ENCODE measurements at regions not wholly inside any gene's neighbourhood (a gene's known extent, or its start where the extent isn't known, plus 50 kb on each side); places are given as distances from the start of the nearest gene placed in this dataset.
"Not testable (repeated sequence)": the region's sequence is repeated elsewhere in the genome, so short reads cannot be mapped to it uniquely, and the experiment has no call there.

DNA sequence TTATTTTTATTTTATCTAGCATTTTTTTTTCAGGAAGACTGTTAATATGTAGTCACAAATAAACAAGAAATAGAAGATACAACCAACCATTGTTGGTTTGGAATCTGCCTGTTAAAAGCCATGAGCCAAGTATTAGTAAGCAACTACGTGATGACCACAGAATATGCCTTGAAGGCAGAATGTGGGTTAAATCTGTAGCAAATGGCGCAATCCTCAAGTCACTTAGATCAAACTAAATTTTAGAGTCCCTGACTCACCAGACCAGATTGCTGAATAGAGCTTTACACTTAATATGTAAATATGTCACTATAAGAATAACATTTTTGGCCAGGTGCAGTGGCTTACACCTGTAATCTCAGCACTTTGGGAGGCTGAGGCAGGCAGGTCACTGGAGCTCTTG, 800.1 kb upstream of the CITED2 start:
- Histone ChIP-seq H2AFZ (ENCODE audit: low read depth, low read length) (no peak overlapping the region), H3K36me3 (ENCODE audit: insufficient read depth, low read length) (no peaks in the 10 kb centered on the region), H3K9me3 (ENCODE audit: low read length) (no peaks in the 10 kb centered on the region), H3K27me3 (ENCODE audit: insufficient read depth, low read length) (no peaks in the 10 kb centered on the region), H3K4me3 (ENCODE audit: low read length) (no peak overlapping the region), H3K4me1 (ENCODE audit: insufficient read depth, low read length) (no peaks in the 10 kb centered on the region)

GRCh38 chr6:140168365-140168764, 793.9 kb upstream of the CITED2 start:
- Histone ChIP-seq H3K4me1 (ENCODE audit: insufficient read depth, low read length) (no peaks in the 10 kb centered on the region), H3K36me3 (ENCODE audit: insufficient read depth, low read length) (no peaks in the 10 kb centered on the region), H3K4me3 (ENCODE audit: low read length) (no peak overlapping the region), H3K9me3 (ENCODE audit: low read length) (no peaks in the 10 kb centered on the region), H3K27me3 (ENCODE audit: insufficient read depth, low read length) (no peaks in the 10 kb centered on the region), H2AFZ (ENCODE audit: low read depth, low read length) (no peak overlapping the region)

DNA sequence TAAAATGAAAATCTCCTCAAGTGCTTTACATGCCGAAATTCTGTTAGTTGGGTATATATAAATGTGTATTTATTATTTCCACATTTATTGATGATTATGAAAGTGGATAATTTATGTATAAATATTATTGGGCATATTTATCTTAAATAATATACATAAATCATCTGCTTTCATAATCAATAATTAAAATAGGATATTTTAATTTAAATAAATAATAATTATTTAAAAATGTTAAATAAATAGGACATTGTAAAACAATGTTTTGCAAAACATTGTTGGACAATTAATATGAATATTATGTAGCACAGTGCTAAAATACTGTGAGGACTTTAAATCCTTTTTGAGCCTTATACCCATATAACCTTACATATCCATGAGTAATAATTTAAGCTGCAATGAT, 786.5 kb upstream of the CITED2 start:
- H3K27me3 ChIP-seq (ENCODE audit: insufficient read depth, low read length), result no peaks in the 10 kb centered on the region
- H3K4me3 ChIP-seq (ENCODE audit: low read length), result no peak overlapping the region
- no peaks in the 10 kb centered on the region for H3K36me3 ChIP-seq (ENCODE audit: insufficient read depth, low read length)
- no peaks in the 10 kb centered on the region for H3K9me3 ChIP-seq (ENCODE audit: low read length)
- H3K4me1 ChIP-seq (ENCODE audit: insufficient read depth, low read length), result no peaks in the 10 kb centered on the region
- H2AFZ ChIP-seq (ENCODE audit: low read depth, low read length), result no peak overlapping the region

GRCh38 chr6:140160494-140160893, 786.0 kb upstream of the CITED2 start:
- H3K4me1 ChIP-seq (ENCODE audit: insufficient read depth, low read length), result no peaks in the 10 kb centered on the region
- H3K9me3 ChIP-seq (ENCODE audit: low read length), result no peaks in the 10 kb centered on the region
- H3K4me3 ChIP-seq (ENCODE audit: low read length), result no peak overlapping the region
- H3K36me3 ChIP-seq (ENCODE audit: insufficient read depth, low read length), result no peaks in the 10 kb centered on the region
- no peaks in the 10 kb centered on the region for H3K27me3 ChIP-seq (ENCODE audit: insufficient read depth, low read length)
- no peak overlapping the region for H2AFZ ChIP-seq (ENCODE audit: low read depth, low read length)

DNA sequence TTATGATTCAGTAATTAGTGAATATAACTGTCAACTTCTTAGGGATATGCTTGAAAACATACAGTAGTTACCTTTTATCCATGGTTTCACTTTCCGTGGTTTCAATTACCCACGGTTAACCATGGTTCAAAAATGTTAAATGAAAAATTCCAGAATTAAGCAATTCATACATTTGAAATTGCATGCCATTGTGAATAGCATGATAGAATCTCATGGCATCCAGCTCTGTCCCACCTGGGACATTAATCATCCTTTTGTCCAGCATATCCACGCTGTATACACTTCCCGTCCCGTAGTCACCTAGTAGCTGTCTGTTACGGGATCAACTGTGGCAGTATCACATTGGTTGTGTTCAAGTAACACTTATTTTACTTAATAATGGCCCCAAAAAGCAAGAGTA, 781.7 kb upstream of the CITED2 start:
- Histone ChIP-seq H3K4me3 (ENCODE audit: low read length) (no peak overlapping the region), H2AFZ (ENCODE audit: low read depth, low read length) (no peak overlapping the region), H3K27me3 (ENCODE audit: insufficient read depth, low read length) (no peaks in the 10 kb centered on the region), H3K4me1 (ENCODE audit: insufficient read depth, low read length) (no peaks in the 10 kb centered on the region), H3K9me3 (ENCODE audit: low read length) (no peaks in the 10 kb centered on the region), H3K36me3 (ENCODE audit: insufficient read depth, low read length) (no peaks in the 10 kb centered on the region)

DNA sequence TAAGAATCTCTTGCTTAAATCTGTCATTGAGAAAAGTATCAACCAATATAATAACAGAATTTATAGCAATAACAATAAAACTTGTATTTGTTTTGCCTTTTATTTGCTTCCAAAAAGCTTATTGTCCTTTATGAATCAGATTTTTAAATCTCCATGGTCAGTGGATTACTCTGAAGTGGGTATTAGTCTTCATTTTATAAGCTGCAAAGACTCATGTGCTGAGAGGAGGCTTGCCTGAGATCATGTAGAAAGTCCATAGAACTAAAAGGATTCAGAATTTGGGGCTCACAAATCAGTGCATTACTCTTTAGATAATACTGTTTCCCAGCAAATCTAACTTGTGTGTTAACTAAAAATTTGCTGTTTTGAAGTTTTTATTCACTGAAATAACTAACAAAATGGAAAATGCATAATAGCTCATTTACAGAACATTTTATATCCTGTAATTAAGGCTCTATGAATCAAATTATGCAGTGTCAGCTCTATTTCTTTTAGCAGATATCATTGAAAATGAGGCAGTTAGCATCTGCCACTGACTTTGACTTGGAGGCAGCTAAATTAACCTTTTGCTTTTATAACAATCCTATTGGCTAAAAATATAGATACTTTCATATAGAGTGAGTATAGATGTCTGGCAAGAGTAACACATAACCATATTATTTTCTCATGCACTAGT, 781.1 kb upstream of the CITED2 start:
- H3K9me3 ChIP-seq (ENCODE audit: low read length), result no peaks in the 10 kb centered on the region
- no peak overlapping the region for H2AFZ ChIP-seq (ENCODE audit: low read depth, low read length)
- H3K27me3 ChIP-seq (ENCODE audit: insufficient read depth, low read length), result no peaks in the 10 kb centered on the region
- H3K4me1 ChIP-seq (ENCODE audit: insufficient read depth, low read length), result no peaks in the 10 kb centered on the region
- no peaks in the 10 kb centered on the region for H3K36me3 ChIP-seq (ENCODE audit: insufficient read depth, low read length)
- no peak overlapping the region for H3K4me3 ChIP-seq (ENCODE audit: low read length)

- Histone ChIP-seq H3K36me3 (ENCODE audit: insufficient read depth, low read length) (no peaks in the 10 kb centered on the region), H3K9me3 (ENCODE audit: low read length) (no peaks in the 10 kb centered on the region), H3K27me3 (ENCODE audit: insufficient read depth, low read length) (no peaks in the 10 kb centered on the region), H2AFZ (ENCODE audit: low read depth, low read length) (no peak overlapping the region), H3K4me3 (ENCODE audit: low read length) (no peak overlapping the region), H3K4me1 (ENCODE audit: insufficient read depth, low read length) (no peaks in the 10 kb centered on the region)
Observed at GRCh38 chr6:140153703-140154102, 779.3 kb upstream of the CITED2 start.

DNA sequence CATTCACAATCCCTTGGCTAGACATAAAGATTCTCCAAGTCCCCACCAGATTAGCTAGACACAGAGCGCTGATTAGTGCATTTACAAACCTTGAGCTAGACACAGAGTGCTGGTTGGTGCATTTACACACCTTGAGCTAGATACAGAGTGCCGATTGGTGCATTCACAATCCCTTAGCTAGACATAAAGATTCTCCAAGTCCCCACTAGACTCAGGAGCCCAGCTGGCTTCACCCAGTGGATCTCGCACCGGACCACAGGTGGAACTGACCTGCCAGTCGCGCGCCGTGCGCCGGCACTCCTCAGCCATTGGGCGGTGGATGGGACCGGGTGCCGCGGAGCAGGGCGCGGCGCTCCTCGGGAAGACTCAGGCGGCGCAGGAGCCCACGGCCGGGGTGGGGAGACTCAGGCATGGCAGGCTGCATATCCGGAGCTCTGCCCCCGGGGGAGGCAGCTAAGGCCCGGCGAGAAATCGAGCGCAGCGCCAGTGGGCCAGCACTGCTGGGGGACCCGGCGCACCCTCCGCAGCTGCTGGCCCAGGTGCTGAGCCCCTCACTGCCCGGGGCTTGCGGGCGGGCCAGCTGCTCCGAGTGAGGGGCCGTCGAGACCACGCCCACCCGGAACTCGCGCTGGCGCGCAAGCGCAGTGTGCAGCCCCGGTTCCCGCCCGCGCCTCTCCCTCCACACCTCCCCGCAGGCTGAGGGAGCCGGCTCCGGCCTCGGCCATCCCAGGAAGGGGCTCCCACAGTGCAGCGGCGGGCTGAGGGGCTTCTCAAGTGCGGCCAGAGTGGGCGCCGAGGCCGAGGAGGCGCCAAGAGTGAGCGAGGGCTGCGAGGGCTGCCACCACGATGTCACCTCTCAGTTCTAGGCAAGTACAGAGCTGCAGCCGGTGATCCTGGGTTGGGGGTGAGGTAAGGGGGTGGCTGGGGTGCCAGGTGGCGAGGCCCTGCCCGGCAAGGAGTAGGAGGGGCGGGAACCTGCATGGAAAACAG, 773.7 kb upstream of the CITED2 start:
- H3K27me3 ChIP-seq (ENCODE audit: insufficient read depth, low read length); H3K4me1 ChIP-seq (ENCODE audit: insufficient read depth, low read length); H3K36me3 ChIP-seq (ENCODE audit: insufficient read depth, low read length); H3K9me3 ChIP-seq (ENCODE audit: low read length); H2AFZ ChIP-seq (ENCODE audit: low read depth, low read length); H3K4me3 ChIP-seq (ENCODE audit: low read length): not testable (repeated sequence)

GRCh38 chr6:140140891-140141290, 766.4 kb upstream of the CITED2 start:
- Histone ChIP-seq H3K27me3 (ENCODE audit: insufficient read depth, low read length) (no peaks in the 10 kb centered on the region), H3K4me1 (ENCODE audit: insufficient read depth, low read length) (peaks cover 13% of the 10 kb centered on the region), H2AFZ (ENCODE audit: low read depth, low read length) (no peak overlapping the region), H3K4me3 (ENCODE audit: low read length) (no peak overlapping the region), H3K9me3 (ENCODE audit: low read length) (no peaks in the 10 kb centered on the region), H3K36me3 (ENCODE audit: insufficient read depth, low read length) (no peaks in the 10 kb centered on the region)

DNA sequence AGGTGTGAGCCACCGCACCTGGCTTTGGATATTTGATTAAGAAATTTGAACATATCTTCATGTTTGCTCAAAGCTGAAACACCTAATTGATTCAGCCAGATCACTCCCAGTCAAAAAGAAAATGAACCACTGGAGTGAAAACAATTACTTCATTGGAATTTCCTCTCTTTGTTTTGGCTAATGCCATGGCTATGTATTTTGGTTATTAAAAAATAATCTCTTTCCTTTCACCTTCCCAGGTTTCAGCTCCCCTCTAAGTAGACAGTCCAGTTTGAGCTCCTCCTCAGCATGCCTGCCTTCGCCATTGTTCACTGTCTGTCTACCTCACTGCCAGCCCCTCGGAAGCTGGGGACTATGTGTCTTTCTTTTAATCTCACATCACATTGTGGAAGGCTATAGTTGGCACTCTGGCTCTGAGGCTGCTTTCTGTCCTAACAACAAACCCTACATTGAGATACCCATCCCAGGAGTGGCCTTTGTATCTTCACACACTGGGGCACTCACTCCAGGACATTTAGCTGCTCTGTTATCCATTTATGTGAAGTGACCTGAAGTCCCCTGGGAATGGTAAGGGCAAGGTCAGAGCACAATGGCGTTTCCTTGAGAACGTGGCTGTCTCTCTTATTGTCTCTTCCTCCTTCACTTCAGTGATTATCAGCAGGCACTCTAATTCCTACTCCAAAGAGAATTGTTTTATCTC, 764.0 kb upstream of the CITED2 start:
- Histone ChIP-seq H3K9me3 (ENCODE audit: low read length) (no peaks in the 10 kb centered on the region), H3K27me3 (ENCODE audit: insufficient read depth, low read length) (no peaks in the 10 kb centered on the region), H3K4me3 (ENCODE audit: low read length) (no peak overlapping the region), H3K4me1 (ENCODE audit: insufficient read depth, low read length) (peaks cover 13% of the 10 kb centered on the region), H2AFZ (ENCODE audit: low read depth, low read length) (no peak overlapping the region), H3K36me3 (ENCODE audit: insufficient read depth, low read length) (no peaks in the 10 kb centered on the region)

GRCh38 chr6:140134224-140134623, 759.8 kb upstream of the CITED2 start:
- no peak overlapping the region for H2AFZ ChIP-seq (ENCODE audit: low read depth, low read length)
- H3K4me3 ChIP-seq (ENCODE audit: low read length), result no peak overlapping the region
- H3K36me3 ChIP-seq (ENCODE audit: insufficient read depth, low read length), result no peaks in the 10 kb centered on the region
- peaks cover 2% of the 10 kb centered on the region for H3K9me3 ChIP-seq (ENCODE audit: low read length)
- no peaks in the 10 kb centered on the region for H3K27me3 ChIP-seq (ENCODE audit: insufficient read depth, low read length)
- peaks cover 13% of the 10 kb centered on the region for H3K4me1 ChIP-seq (ENCODE audit: insufficient read depth, low read length)

DNA sequence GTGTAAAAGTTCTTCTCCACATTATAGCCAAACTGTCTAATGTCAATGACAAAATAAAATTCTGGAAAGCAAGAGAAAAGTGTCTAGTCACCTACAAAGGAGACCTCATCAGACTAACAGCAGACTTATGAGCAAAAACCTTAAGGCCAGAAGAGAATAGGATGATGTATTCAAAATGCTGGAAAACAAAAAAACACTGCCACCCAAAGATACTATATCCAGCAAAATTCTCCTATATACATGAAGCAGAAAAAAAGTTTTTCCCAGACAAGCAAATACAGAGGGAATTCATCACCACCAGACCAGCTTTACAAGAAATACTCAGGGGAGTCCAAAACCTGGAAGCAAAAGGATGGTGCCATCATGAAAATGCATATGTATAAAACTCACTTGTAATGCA, 755.6 kb upstream of the CITED2 start:
- Histone ChIP-seq H3K36me3 (ENCODE audit: insufficient read depth, low read length) (no peaks in the 10 kb centered on the region), H3K4me1 (ENCODE audit: insufficient read depth, low read length) (no peaks in the 10 kb centered on the region), H3K4me3 (ENCODE audit: low read length) (no peak overlapping the region), H3K27me3 (ENCODE audit: insufficient read depth, low read length) (no peaks in the 10 kb centered on the region), H2AFZ (ENCODE audit: low read depth, low read length) (no peak overlapping the region), H3K9me3 (ENCODE audit: low read length) (peaks cover 11% of the 10 kb centered on the region)

- Histone ChIP-seq H3K36me3 (ENCODE audit: insufficient read depth, low read length) (no peaks in the 10 kb centered on the region), H3K4me1 (ENCODE audit: insufficient read depth, low read length) (no peaks in the 10 kb centered on the region), H3K4me3 (ENCODE audit: low read length) (no peak overlapping the region)
Observed at GRCh38 chr6:140124498-140124897, 750.0 kb upstream of the CITED2 start.

More at GRCh38 chr6:140124498-140124897, 750.0 kb upstream of the CITED2 start:
- peaks cover 9% of the 10 kb centered on the region for H3K9me3 ChIP-seq (ENCODE audit: low read length)
- no peak overlapping the region for H2AFZ ChIP-seq (ENCODE audit: low read depth, low read length)
- H3K27me3 ChIP-seq (ENCODE audit: insufficient read depth, low read length), result no peaks in the 10 kb centered on the region

Data from neuron (in vitro differentiated cells).